HepG2 (cell line): ENCODE measurements at regions not wholly inside any gene's neighbourhood (a gene's known extent, or its start where the extent isn't known, plus 50 kb on each side); places are given as distances from the start of the nearest gene placed in this dataset.
A peak's percentile ranks its signal among the peaks of the same experiment; 100 is the strongest.

Experiments
- AGO2 ChIP-seq: fragments of 200-400 bp; formaldehyde crosslinking; optimal IDR thresholded peaks from 2 replicates; pipeline ENCODE3; 2017; ENCODE audit warnings: mild to moderate bottlenecking, low read depth, low read length, moderate library complexity
- E2F2 ChIP-seq: sonication (generic); formaldehyde crosslinking; IDR thresholded peaks from 2 replicates; pipeline ENCODE4 v1.4.0; 2020; ENCODE audit warnings: missing genetic modification reagents, borderline replicate concordance
- FOXA3 ChIP-seq: IDR thresholded peaks from 2 replicates; pipeline ENCODE4 v1.6.1; 2016; ENCODE audit warnings: missing genetic modification reagents, missing compliant biosample characterization
- FOXP1 ChIP-seq, 2 experiments: fragments of 450-650 bp in 1 of 2; IDR thresholded peaks; 2 replicates each; pipeline ENCODE4 v1.6.1; 2017 to 2018; ENCODE audit warnings: antibody characterized with exemption in 1 of 2
- GFI1 ChIP-seq: sonication (generic); formaldehyde crosslinking; IDR thresholded peaks from 2 replicates; pipeline ENCODE4 v1.5.0; 2020; ENCODE audit warnings: missing genetic modification reagents, mild to moderate bottlenecking, borderline replicate concordance
- HDAC2 ChIP-seq: sonication (generic); formaldehyde crosslinking; IDR thresholded peaks from 2 replicates; pipeline ENCODE4 v1.4.0; 2020; ENCODE audit warnings: missing genetic modification reagents
- NCOA5 ChIP-seq: sonication (generic); formaldehyde crosslinking; IDR thresholded peaks from 2 replicates; pipeline ENCODE4 v1.4.0; 2020; ENCODE audit warnings: missing genetic modification reagents
- POLR2AphosphoS5 ChIP-seq: IDR thresholded peaks from 2 replicates; pipeline ENCODE4 v1.6.1; 2012; ENCODE audit warnings: low read depth, low read length
- RBAK ChIP-seq: sonication (generic); formaldehyde crosslinking; IDR thresholded peaks from 2 replicates; pipeline ENCODE4 v1.5.1; 2020; ENCODE audit warnings: mild to moderate bottlenecking, missing genetic modification reagents
- SAP130 ChIP-seq: IDR thresholded peaks from 2 replicates; pipeline ENCODE4 v1.6.1; 2016; ENCODE audit warnings: low read depth
- SIN3A ChIP-seq: IDR thresholded peaks from 2 replicates; pipeline ENCODE4 v1.6.1; 2011; ENCODE audit warnings: low read depth, mild to moderate bottlenecking, control low read depth, low read length, borderline replicate concordance
- SOX5 ChIP-seq: IDR thresholded peaks from 2 replicates; pipeline ENCODE4 v1.6.1; 2016; ENCODE audit warnings: borderline replicate concordance
- SUZ12 ChIP-seq: fragments of 150-350 bp; IDR thresholded peaks from 2 replicates; pipeline ENCODE4 v1.6.1; 2014; ENCODE audit warnings: low read depth, low read length
- TBP ChIP-seq: sonication (generic); formaldehyde crosslinking; IDR thresholded peaks from 2 replicates; pipeline ENCODE4 v1.5.0; 2020; ENCODE audit warnings: missing genetic modification reagents
- ZBTB4 ChIP-seq: sonication (generic); formaldehyde crosslinking; IDR thresholded peaks from 2 replicates; pipeline ENCODE4 v1.4.0; 2020; ENCODE audit warnings: missing genetic modification reagents, mild to moderate bottlenecking, borderline replicate concordance
- ZBTB42 ChIP-seq: sonication (generic); formaldehyde crosslinking; IDR thresholded peaks from 2 replicates; pipeline ENCODE4 v1.5.0; 2020; ENCODE audit warnings: mild to moderate bottlenecking, missing genetic modification reagents
- ZNF207 ChIP-seq: fragments of 450-650 bp; IDR thresholded peaks from 2 replicates; pipeline ENCODE4 v1.6.1; 2016; ENCODE audit warnings: antibody characterized with exemption, borderline replicate concordance
- ZNF251 ChIP-seq: sonication (generic); formaldehyde crosslinking; IDR thresholded peaks from 2 replicates; pipeline ENCODE4 v1.9.0; 2021; ENCODE audit warnings: mild to moderate bottlenecking, missing genetic modification reagents
- ZNF496 ChIP-seq: sonication (generic); formaldehyde crosslinking; IDR thresholded peaks from 2 replicates; pipeline ENCODE4 v1.8.1; 2023; ENCODE audit warnings: mild to moderate bottlenecking, moderate library complexity, missing genetic modification reagents; ENCODE audit not compliant: insufficient replicate concordance
- ZNF687 ChIP-seq: sonication (generic); formaldehyde crosslinking; IDR thresholded peaks from 2 replicates; pipeline ENCODE4 v1.5.1; 2020; ENCODE audit warnings: mild to moderate bottlenecking, missing genetic modification reagents, moderate library complexity
- ZNF720 ChIP-seq: sonication (generic); formaldehyde crosslinking; IDR thresholded peaks from 2 replicates; pipeline ENCODE4 v1.4.0; 2020; ENCODE audit warnings: missing genetic modification reagents
- ZNF737 ChIP-seq: sonication (generic); formaldehyde crosslinking; IDR thresholded peaks from 2 replicates; pipeline ENCODE4 v1.5.0; 2020; ENCODE audit warnings: missing genetic modification reagents, mild to moderate bottlenecking, borderline replicate concordance

DNA sequence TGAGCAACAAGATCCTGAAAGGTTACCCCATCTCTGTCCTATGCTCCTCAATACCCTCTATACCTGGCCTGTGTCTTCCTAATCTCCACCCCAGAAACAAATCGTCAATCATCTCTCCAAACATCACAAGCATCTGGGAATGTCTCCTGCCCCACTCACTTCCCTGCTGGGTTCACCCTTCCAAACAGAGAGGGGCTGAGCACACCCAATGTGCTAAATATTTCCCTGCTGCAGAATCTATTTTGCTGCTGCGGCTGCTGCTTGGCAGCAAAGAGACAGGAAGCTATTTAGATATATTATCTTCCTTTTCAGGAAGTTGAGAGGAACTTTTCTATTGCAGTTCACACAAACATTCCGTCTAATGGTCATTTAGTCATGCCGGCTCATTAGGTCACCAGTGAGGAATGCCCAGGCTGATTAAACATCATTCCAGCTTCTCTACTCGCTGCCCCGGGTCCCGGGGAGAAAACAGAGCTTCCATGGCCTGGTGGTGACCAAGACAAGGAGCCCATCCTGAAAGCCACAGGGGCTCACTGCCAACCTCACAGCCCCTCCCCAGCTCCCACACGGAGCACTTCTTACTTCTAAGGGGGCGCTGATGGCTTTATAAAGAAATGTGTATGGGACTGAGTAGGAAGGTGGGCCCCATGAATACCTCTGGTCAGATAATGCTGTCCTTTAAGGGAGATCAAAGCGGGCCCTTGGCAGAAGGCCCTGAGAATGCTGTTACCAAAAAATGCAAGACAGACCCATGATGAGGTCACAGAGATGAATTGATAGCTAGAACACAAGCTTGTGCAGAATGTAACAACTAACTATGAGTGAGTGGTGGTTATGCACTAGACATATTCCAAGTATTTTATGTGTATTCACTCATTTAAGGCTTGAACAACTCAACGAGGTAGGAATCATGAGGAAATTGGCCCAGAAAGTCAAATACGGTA, 218.3 kb downstream of the SOX9 start (continued):
- TF ChIP-seq ZNF720 (CRISPR knock-in tag) (no peak), TBP (CRISPR knock-in tag) (no peak; the same call in 1 of the 2 replicates), ZBTB42 (no peak), RBAK (CRISPR knock-in tag) (0 out of 2 replicates have a peak, but pooled peaks have one; percentile 65), AGO2 (no peak), SUZ12 (no peak), SAP130 (CRISPR knock-in tag) (peak; percentile 85), E2F2 (CRISPR knock-in tag) (peak; percentile 61; the same call in 1 of the 2 replicates), POLR2AphosphoS5 (0 out of 2 replicates have a peak, but pooled peaks have one; percentile 24), SIN3A (no peak), ZNF687 (CRISPR knock-in tag) (peak; percentile 80), GFI1 (peak; percentile 51; the same call in 1 of the 2 replicates), ZBTB4 (CRISPR knock-in tag) (0 out of 2 replicates have a peak, but pooled peaks have one; percentile 64), ZNF737 (no peak), HDAC2 (peak; percentile 68), FOXP1 (IDR thresholded peaks at IDR 0.05) (no peak), FOXP1 (CRISPR knock-in tag; IDR thresholded peaks at IDR 0.05) (peak; percentile 44), ZNF496 (CRISPR knock-in tag) (no peak), FOXA3 (CRISPR knock-in tag) (peak; percentile 56; the same call in 1 of the 2 replicates), ZNF251 (CRISPR knock-in tag) (no peak), NCOA5 (CRISPR knock-in tag) (no peak), ZNF207 (no peak), SOX5 (peak; percentile 69)
